NB4 (cell line): ENCODE measurements at regions not wholly inside any gene's neighbourhood (a gene's known extent, or its start where the extent isn't known, plus 50 kb on each side); places are given as distances from the start of the nearest gene placed in this dataset.

ENCODE experiments used
- MAX ChIP-seq: IDR thresholded peaks from 2 replicates; pipeline ENCODE4 v1.6.1; 2011; ENCODE audit warnings: low read depth, low read length
- MYC ChIP-seq: IDR thresholded peaks from 2 replicates; pipeline ENCODE4 v1.6.1; 2011; ENCODE audit warnings: low read depth, low read length
- POLR2A ChIP-seq: IDR thresholded peaks from 2 replicates; pipeline ENCODE4 v1.6.1; 2011; ENCODE audit warnings: mild to moderate bottlenecking; ENCODE audit not compliant: insufficient read length; ENCODE audit errors: extremely low read depth
- TF ChIP-seq, protein P1 (sequence below): IDR thresholded peaks from one replicate; pipeline ENCODE4 v1.5.1; 2012; ENCODE audit warnings: low read depth, low read length

- TF ChIP-seq, protein P1, sequence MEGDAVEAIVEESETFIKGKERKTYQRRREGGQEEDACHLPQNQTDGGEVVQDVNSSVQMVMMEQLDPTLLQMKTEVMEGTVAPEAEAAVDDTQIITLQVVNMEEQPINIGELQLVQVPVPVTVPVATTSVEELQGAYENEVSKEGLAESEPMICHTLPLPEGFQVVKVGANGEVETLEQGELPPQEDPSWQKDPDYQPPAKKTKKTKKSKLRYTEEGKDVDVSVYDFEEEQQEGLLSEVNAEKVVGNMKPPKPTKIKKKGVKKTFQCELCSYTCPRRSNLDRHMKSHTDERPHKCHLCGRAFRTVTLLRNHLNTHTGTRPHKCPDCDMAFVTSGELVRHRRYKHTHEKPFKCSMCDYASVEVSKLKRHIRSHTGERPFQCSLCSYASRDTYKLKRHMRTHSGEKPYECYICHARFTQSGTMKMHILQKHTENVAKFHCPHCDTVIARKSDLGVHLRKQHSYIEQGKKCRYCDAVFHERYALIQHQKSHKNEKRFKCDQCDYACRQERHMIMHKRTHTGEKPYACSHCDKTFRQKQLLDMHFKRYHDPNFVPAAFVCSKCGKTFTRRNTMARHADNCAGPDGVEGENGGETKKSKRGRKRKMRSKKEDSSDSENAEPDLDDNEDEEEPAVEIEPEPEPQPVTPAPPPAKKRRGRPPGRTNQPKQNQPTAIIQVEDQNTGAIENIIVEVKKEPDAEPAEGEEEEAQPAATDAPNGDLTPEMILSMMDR: no peak
- TF ChIP-seq POLR2A (no peak), MAX (no peak), MYC (no peak)
Measured at GRCh38 chr4:34194585-34194984, 2049.7 kb downstream of the ARAP2 start.
